Fibroblast of the aortic adventitia (primary cell): ENCODE measurements at regions not wholly inside any gene's neighbourhood (a gene's known extent, or its start where the extent isn't known, plus 50 kb on each side); places are given as distances from the start of the nearest gene placed in this dataset.

Source experiments
- DNase-seq: peaks from one replicate; pipeline ENCODE4 v3.0.0-alpha.2; 2010; ENCODE audit warnings: low read depth
- H3K4me3 ChIP-seq: 2 replicates; pipeline ENCODE4 v1.5.1; 2011; ENCODE audit warnings: low read depth, mild to moderate bottlenecking, control low read depth, low read length, moderate library complexity
- CTCF ChIP-seq: IDR thresholded peaks from 2 replicates; pipeline ENCODE4 v1.5.1; 2011; ENCODE audit warnings: mild to moderate bottlenecking, low read length, control low read depth, inconsistent platforms; ENCODE audit not compliant: insufficient read depth

- DNase-seq = peak; percentile 27
- H3K4me3 ChIP-seq = no peak overlapping the region
- TF ChIP-seq CTCF = no peak
Measured at GRCh38 chr6:122068291-122068769, 331.1 kb upstream of the HSF2 start.

- TF ChIP-seq CTCF = no peak
- no peak overlapping the region for H3K4me3 ChIP-seq
- no peak for DNase-seq
Measured at GRCh38 chr6:122069932-122070331, 329.5 kb upstream of the HSF2 start.

- no peak for DNase-seq
- TF ChIP-seq CTCF = no peak
- H3K4me3 ChIP-seq = no peak overlapping the region
Measured at GRCh38 chr6:122072014-122072647, 327.3 kb upstream of the HSF2 start.

GRCh38 chr6:122075084-122075838 lies 324.2 kb upstream of the HSF2 start:
- no peak overlapping the region for H3K4me3 ChIP-seq
- no peak for DNase-seq
- TF ChIP-seq CTCF = no peak

- DNase-seq = no peak
- H3K4me3 ChIP-seq = no peak overlapping the region
- TF ChIP-seq CTCF = no peak
Measured at GRCh38 chr6:122075917-122076316, 323.5 kb upstream of the HSF2 start.

GRCh38 chr6:122077603-122078002 lies 321.8 kb upstream of the HSF2 start:
- DNase-seq = no peak
- no peak for TF ChIP-seq CTCF
- H3K4me3 ChIP-seq = no peak overlapping the region
